ENCODE measurements at regions not wholly inside any gene's neighbourhood (a gene's known extent, or its start where the extent isn't known, plus 50 kb on each side); places are given as distances from the start of the nearest gene placed in this dataset.

- no peak for TF ChIP-seq POLR2AphosphoS5 (IDR thresholded peaks at IDR 0.05)
- no peak for TF ChIP-seq CTCF (IDR thresholded peaks at IDR 0.05)
- no peak for TF ChIP-seq EP300 (IDR thresholded peaks at IDR 0.05)
- no peak for TF ChIP-seq POLR2A (IDR thresholded peaks at IDR 0.05)
- Histone ChIP-seq H3K27me3 (no peaks in the 10 kb centered on the region), H3K36me3 (no peaks in the 10 kb centered on the region), H3K4me1 (no peaks in the 10 kb centered on the region), H3K27ac (no peak overlapping the region), H3K9me3 (no peaks in the 10 kb centered on the region), H3K4me3 (no peak overlapping the region)
- WGBS, 2 donors = 70 to 82% methylated on average over 3 of the region's 3 CpGs
- DNase-seq = no peak
- intact Hi-C loops (cut with DNase I) = no loop called here
Measured at GRCh38 chr14:40616579-40616978, 990.1 kb upstream of the LRFN5 start.

- Histone ChIP-seq H3K27me3 (no peaks in the 10 kb centered on the region), H3K27ac (no peak overlapping the region), H3K36me3 (no peaks in the 10 kb centered on the region), H3K4me3 (no peak overlapping the region), H3K9me3 (no peaks in the 10 kb centered on the region), H3K4me1 (no peaks in the 10 kb centered on the region)
- intact Hi-C loops (cut with DNase I) = no loop called here
- DNase-seq = no peak
- TF ChIP-seq EP300 (IDR thresholded peaks at IDR 0.05) = no peak
- no peak for TF ChIP-seq POLR2AphosphoS5 (IDR thresholded peaks at IDR 0.05)
- no peak for TF ChIP-seq POLR2A (IDR thresholded peaks at IDR 0.05)
- no peak for TF ChIP-seq CTCF (IDR thresholded peaks at IDR 0.05)
Measured at GRCh38 chr14:40601063-40601462, 1005.6 kb upstream of the LRFN5 start.

- intact Hi-C loops (cut with DNase I) = no loop called here
- H3K27me3 ChIP-seq = no peaks in the 10 kb centered on the region
- H3K36me3 ChIP-seq = no peaks in the 10 kb centered on the region
- H3K9me3 ChIP-seq = no peaks in the 10 kb centered on the region
- DNase-seq = no peak
- H3K27ac ChIP-seq = no peak overlapping the region
- TF ChIP-seq CTCF (IDR thresholded peaks at IDR 0.05) (no peak), POLR2AphosphoS5 (IDR thresholded peaks at IDR 0.05) (no peak), POLR2A (IDR thresholded peaks at IDR 0.05) (no peak), EP300 (IDR thresholded peaks at IDR 0.05) (no peak)
- no peak overlapping the region for H3K4me3 ChIP-seq
- no peaks in the 10 kb centered on the region for H3K4me1 ChIP-seq
Measured at GRCh38 chr14:40599725-40600124, 1007.0 kb upstream of the LRFN5 start.

- no peak overlapping the region for H3K27ac ChIP-seq
- TF ChIP-seq POLR2A (IDR thresholded peaks at IDR 0.05) (no peak), POLR2AphosphoS5 (IDR thresholded peaks at IDR 0.05) (no peak), CTCF (IDR thresholded peaks at IDR 0.05) (no peak), EP300 (IDR thresholded peaks at IDR 0.05) (no peak)
- H3K27me3 ChIP-seq = no peaks in the 10 kb centered on the region
- no peak for DNase-seq
- H3K36me3 ChIP-seq = no peaks in the 10 kb centered on the region
- intact Hi-C loops (cut with DNase I) = no loop called here
- no peak overlapping the region for H3K4me3 ChIP-seq
- no peaks in the 10 kb centered on the region for H3K4me1 ChIP-seq
- WGBS, 2 donors = 59 to 85% methylated on average over 3 of the region's 3 CpGs
- H3K9me3 ChIP-seq = no peaks in the 10 kb centered on the region
Measured at GRCh38 chr14:40581264-40581663, 1025.4 kb upstream of the LRFN5 start.

GRCh38 chr14:40576880-40577478 is 1029.7 kb upstream of the LRFN5 start:
- TF ChIP-seq POLR2A (IDR thresholded peaks at IDR 0.05) (no peak), POLR2AphosphoS5 (IDR thresholded peaks at IDR 0.05) (no peak), CTCF (IDR thresholded peaks at IDR 0.05) (no peak), EP300 (IDR thresholded peaks at IDR 0.05) (no peak)
- no peak for DNase-seq
- intact Hi-C loops (cut with DNase I) = no loop called here
- Histone ChIP-seq H3K4me3 (no peak overlapping the region), H3K4me1 (no peaks in the 10 kb centered on the region), H3K9me3 (no peaks in the 10 kb centered on the region), H3K36me3 (no peaks in the 10 kb centered on the region), H3K27me3 (no peaks in the 10 kb centered on the region), H3K27ac (no peak overlapping the region)
- 64 to 66% methylated on average over 4 of the region's 4 CpGs for WGBS, 2 donors
